Retinal pigment epithelial cell (primary cell): ENCODE measurements at regions not wholly inside any gene's neighbourhood (a gene's known extent, or its start where the extent isn't known, plus 50 kb on each side); places are given as distances from the start of the nearest gene placed in this dataset.
A peak's percentile ranks its signal among the peaks of the same experiment; 100 is the strongest.

Experiments used
- DNase-seq: peaks from one replicate; pipeline ENCODE4 v3.0.0-alpha.2; 2010; ENCODE audit warnings: low read depth
- H3K4me3 ChIP-seq: 2 replicates; pipeline ENCODE4 v1.5.1; 2011; ENCODE audit warnings: mild to moderate bottlenecking, low read length, control low read depth, moderate library complexity
- CTCF ChIP-seq: conservative IDR thresholded peaks from 2 replicates; pipeline ENCODE4 v1.5.1; 2011; ENCODE audit warnings: low read depth, low read length, control low read depth, inconsistent platforms

GRCh38 chr20:39338469-39339376 lies 376.6 kb downstream of the DHX35 start:
- peak; percentile 48 for DNase-seq
- no peak overlapping the region for H3K4me3 ChIP-seq
- TF ChIP-seq CTCF: no peak

- TF ChIP-seq CTCF: no peak
- DNase-seq: no peak
- H3K4me3 ChIP-seq: no peak overlapping the region
Measured at GRCh38 chr20:39333211-39333610, 371.1 kb downstream of the DHX35 start.

- no peak overlapping the region for H3K4me3 ChIP-seq
- no peak for TF ChIP-seq CTCF
- DNase-seq: no peak
Measured at GRCh38 chr20:39328347-39328746, 366.2 kb downstream of the DHX35 start.

- TF ChIP-seq CTCF: no peak
- H3K4me3 ChIP-seq: no peak overlapping the region
- DNase-seq: no peak
Measured at GRCh38 chr20:39326050-39326449, 363.9 kb downstream of the DHX35 start.

GRCh38 chr20:39318911-39319310 lies 356.8 kb downstream of the DHX35 start:
- no peak overlapping the region for H3K4me3 ChIP-seq
- no peak for DNase-seq
- no peak for TF ChIP-seq CTCF

- no peak for DNase-seq
- TF ChIP-seq CTCF: no peak
- no peak overlapping the region for H3K4me3 ChIP-seq
Measured at GRCh38 chr20:39312676-39313075, 350.5 kb downstream of the DHX35 start.

GRCh38 chr20:39311851-39312506 lies 349.8 kb downstream of the DHX35 start:
- TF ChIP-seq CTCF: no peak
- H3K4me3 ChIP-seq: no peak overlapping the region
- DNase-seq: no peak
